ENCODE measurements at regions not wholly inside any gene's neighbourhood (a gene's known extent, or its start where the extent isn't known, plus 50 kb on each side); places are given as distances from the start of the nearest gene placed in this dataset.
"Not testable (repeated sequence)": the region's sequence is repeated elsewhere in the genome, so short reads cannot be mapped to it uniquely, and the experiment has no call there.

DNA sequence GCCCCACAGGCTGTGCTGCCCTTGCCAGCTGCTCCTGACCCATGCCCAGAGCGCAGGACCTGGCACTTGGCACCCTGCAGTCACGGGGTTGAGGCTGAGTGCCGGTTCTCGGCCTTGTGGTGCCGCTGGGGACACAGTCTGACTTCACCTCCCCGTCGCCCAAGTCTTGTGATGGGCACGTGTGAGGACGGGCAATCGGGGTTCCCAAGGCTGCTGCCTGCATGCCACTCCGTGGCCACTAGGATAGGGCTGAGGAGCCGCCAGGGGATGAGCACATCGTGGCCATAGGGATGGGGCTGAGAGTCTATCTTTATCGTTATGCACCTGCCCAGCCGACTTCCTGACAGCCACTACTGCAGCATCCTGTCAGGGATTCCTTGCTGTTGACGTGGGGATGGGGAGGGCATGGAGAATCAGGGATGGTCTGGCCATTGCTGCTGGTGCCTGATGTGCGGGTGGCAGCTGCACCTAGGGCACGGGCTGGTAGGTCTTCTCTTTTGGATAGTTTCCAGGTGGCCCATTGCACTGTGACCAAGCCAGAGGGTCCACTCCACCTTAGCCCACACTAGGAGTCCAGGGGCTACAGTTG is 243.5 kb downstream of the FOXD4L6 start:
- dilution Hi-C loops (cut with MboI; ENCODE audit: extremely low pct_ligation_motif_present, low sequenced_read_pairs); H3K9ac ChIP-seq (ENCODE audit: control insufficient read depth, extremely low read depth, insufficient read depth, low read length); H4K20me1 ChIP-seq (ENCODE audit: control insufficient read depth, extremely low read depth, insufficient read depth, low read length); H3K27ac ChIP-seq (ENCODE audit: control insufficient read depth, insufficient read depth, low read length); H3K4me2 ChIP-seq (ENCODE audit: control insufficient read depth, extremely low read depth, insufficient read depth, low read depth, low read length); DNase-seq (ENCODE audit: low read depth, low spot score); H2AFZ ChIP-seq (ENCODE audit: control insufficient read depth, low read length); H3K4me3 ChIP-seq (ENCODE audit: control insufficient read depth in 2 of 3, extremely low read depth in 1 of 3, insufficient read depth in 2 of 3, low read depth in 1 of 3, low read length in 3 of 3); FAIRE-seq; H3K36me3 ChIP-seq (ENCODE audit: control insufficient read depth in 2 of 2, extremely low read depth in 1 of 2, insufficient read depth in 2 of 2, low read length in 2 of 2); H3K9me1 ChIP-seq (ENCODE audit: control insufficient read depth, extremely low read depth, insufficient read depth, low read length); H3K27me3 ChIP-seq (ENCODE audit: control insufficient read depth, extremely low read depth, insufficient read depth, low read length); H3K4me1 ChIP-seq (ENCODE audit: control insufficient read depth, extremely low read depth, insufficient read depth, low read length); H3K79me2 ChIP-seq (ENCODE audit: control insufficient read depth, insufficient read depth, low read length): not testable (repeated sequence)
- H3K9me3 ChIP-seq (ENCODE audit: control insufficient read depth, low read depth, low read length) = peaks cover 16% of the 10 kb centered on the region

DNA sequence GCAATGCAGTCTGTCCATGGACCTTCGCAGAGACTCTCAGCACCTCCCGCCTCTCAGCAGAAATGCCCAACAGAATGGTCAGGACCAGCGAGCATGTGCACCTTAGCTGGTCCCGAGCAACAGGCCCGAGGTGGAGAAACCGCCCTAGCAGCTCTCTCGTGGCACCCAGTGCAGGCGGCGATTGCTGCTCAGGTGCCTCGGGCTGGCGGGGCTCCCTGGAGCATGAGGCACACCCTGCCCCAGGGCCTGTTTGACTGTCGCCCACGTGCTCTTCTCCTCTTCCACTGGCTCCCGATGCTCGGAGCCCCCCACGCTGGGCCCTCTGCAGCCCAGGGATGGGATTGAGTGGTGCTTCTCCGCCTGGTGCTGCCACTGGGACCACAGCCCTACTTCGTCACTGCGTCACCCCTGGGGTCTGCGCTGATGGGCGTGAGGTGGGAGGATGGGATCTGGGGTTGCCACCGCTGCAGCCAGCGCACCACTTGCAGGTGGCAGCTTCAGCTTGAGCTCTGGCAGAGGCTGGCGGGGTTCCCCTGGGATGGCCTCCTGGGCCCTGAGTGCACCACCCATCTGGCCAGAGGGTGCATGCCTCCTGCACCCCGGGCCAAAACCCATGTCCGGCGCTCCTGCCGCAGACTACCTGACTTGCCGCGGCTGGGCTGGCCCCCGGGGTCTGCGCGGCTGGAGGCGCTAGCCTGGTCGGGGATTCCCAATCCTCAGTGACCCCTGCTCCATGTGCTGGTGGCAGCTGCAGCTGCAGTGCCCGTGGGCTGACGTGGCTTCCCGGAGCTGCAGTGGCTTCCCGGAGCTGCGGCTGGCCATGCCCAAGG is 244.2 kb downstream of the FOXD4L6 start:
- dilution Hi-C loops (cut with MboI; ENCODE audit: extremely low pct_ligation_motif_present, low sequenced_read_pairs) = no loop called here
- H3K9me3 ChIP-seq (ENCODE audit: control insufficient read depth, low read depth, low read length) = peaks cover 16% of the 10 kb centered on the region
- no peaks in the 10 kb centered on the region for H3K9me1 ChIP-seq (ENCODE audit: control insufficient read depth, extremely low read depth, insufficient read depth, low read length)
- no peaks in the 10 kb centered on the region for H3K27me3 ChIP-seq (ENCODE audit: control insufficient read depth, extremely low read depth, insufficient read depth, low read length)
- TF ChIP-seq EZH2 (IDR thresholded peaks at IDR 0.05; ENCODE audit: low read length) = no peak
- TF ChIP-seq, protein P1, sequence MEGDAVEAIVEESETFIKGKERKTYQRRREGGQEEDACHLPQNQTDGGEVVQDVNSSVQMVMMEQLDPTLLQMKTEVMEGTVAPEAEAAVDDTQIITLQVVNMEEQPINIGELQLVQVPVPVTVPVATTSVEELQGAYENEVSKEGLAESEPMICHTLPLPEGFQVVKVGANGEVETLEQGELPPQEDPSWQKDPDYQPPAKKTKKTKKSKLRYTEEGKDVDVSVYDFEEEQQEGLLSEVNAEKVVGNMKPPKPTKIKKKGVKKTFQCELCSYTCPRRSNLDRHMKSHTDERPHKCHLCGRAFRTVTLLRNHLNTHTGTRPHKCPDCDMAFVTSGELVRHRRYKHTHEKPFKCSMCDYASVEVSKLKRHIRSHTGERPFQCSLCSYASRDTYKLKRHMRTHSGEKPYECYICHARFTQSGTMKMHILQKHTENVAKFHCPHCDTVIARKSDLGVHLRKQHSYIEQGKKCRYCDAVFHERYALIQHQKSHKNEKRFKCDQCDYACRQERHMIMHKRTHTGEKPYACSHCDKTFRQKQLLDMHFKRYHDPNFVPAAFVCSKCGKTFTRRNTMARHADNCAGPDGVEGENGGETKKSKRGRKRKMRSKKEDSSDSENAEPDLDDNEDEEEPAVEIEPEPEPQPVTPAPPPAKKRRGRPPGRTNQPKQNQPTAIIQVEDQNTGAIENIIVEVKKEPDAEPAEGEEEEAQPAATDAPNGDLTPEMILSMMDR (optimal IDR thresholded peaks at IDR 0.05 in 1 of 3, IDR thresholded peaks at IDR 0.05 in 1 of 3, conservative IDR thresholded peaks at IDR 0.05 in 1 of 3; ENCODE audit: extremely low read depth in 1 of 3, insufficient read depth in 2 of 3, low read length in 3 of 3) = no peak
- no peaks in the 10 kb centered on the region for H3K36me3 ChIP-seq (ENCODE audit: control insufficient read depth in 2 of 2, extremely low read depth in 1 of 2, insufficient read depth in 2 of 2, low read length in 2 of 2)
- H3K4me3 ChIP-seq (ENCODE audit: control insufficient read depth in 2 of 3, extremely low read depth in 1 of 3, insufficient read depth in 2 of 3, low read depth in 1 of 3, low read length in 3 of 3) = no peak overlapping the region
- no peaks in the 10 kb centered on the region for H3K79me2 ChIP-seq (ENCODE audit: control insufficient read depth, insufficient read depth, low read length)
- DNase-seq (ENCODE audit: low read depth, low spot score) (no peak), FAIRE-seq (no peak)
- H3K4me1 ChIP-seq (ENCODE audit: control insufficient read depth, extremely low read depth, insufficient read depth, low read length) = no peaks in the 10 kb centered on the region
- no peak overlapping the region for H3K4me2 ChIP-seq (ENCODE audit: control insufficient read depth, extremely low read depth, insufficient read depth, low read depth, low read length)
- no peaks in the 10 kb centered on the region for H4K20me1 ChIP-seq (ENCODE audit: control insufficient read depth, extremely low read depth, insufficient read depth, low read length)
- H3K9ac ChIP-seq (ENCODE audit: control insufficient read depth, extremely low read depth, insufficient read depth, low read length) = no peak overlapping the region
- no peak overlapping the region for H3K27ac ChIP-seq (ENCODE audit: control insufficient read depth, insufficient read depth, low read length)
- no peak overlapping the region for H2AFZ ChIP-seq (ENCODE audit: control insufficient read depth, low read length)

DNA sequence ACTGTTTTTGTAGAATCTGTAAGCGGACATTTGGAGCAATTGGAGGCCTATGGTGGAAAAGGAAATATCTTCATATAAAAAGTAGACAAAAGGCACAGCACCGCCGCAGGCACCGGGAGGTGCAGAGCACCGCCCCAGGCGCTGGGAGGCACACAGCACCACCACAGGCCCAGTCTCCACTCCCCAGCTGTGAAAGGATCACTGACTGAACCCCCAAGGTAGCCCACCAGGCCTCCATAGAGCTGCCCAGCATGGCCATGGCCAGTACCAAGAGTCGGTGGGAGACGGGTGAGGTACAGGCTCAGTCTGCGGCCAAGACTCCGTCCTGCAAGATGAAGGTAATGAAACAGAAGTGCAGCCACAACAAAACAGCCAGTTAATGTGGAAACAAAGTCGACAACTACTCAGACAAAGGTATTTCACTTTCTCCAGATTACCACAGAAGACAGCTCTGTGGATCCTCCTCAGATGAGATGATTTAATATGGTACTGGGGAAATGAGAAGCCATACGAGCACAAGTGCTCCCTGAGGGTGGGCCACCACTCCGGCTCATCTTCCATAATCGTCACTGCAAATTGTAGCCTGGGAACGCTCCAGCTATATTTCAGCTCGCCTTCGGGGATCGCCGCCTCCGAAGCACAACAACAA is 244.9 kb downstream of the FOXD4L6 start:
- dilution Hi-C loops (cut with MboI; ENCODE audit: extremely low pct_ligation_motif_present, low sequenced_read_pairs); H3K4me1 ChIP-seq (ENCODE audit: control insufficient read depth, extremely low read depth, insufficient read depth, low read length); H3K79me2 ChIP-seq (ENCODE audit: control insufficient read depth, insufficient read depth, low read length); H3K4me3 ChIP-seq (ENCODE audit: control insufficient read depth in 2 of 3, extremely low read depth in 1 of 3, insufficient read depth in 2 of 3, low read depth in 1 of 3, low read length in 3 of 3); H3K9ac ChIP-seq (ENCODE audit: control insufficient read depth, extremely low read depth, insufficient read depth, low read length); H3K4me2 ChIP-seq (ENCODE audit: control insufficient read depth, extremely low read depth, insufficient read depth, low read depth, low read length); DNase-seq (ENCODE audit: low read depth, low spot score); FAIRE-seq; H3K36me3 ChIP-seq (ENCODE audit: control insufficient read depth in 2 of 2, extremely low read depth in 1 of 2, insufficient read depth in 2 of 2, low read length in 2 of 2); H2AFZ ChIP-seq (ENCODE audit: control insufficient read depth, low read length); H3K27ac ChIP-seq (ENCODE audit: control insufficient read depth, insufficient read depth, low read length); H3K9me1 ChIP-seq (ENCODE audit: control insufficient read depth, extremely low read depth, insufficient read depth, low read length); H4K20me1 ChIP-seq (ENCODE audit: control insufficient read depth, extremely low read depth, insufficient read depth, low read length); H3K27me3 ChIP-seq (ENCODE audit: control insufficient read depth, extremely low read depth, insufficient read depth, low read length): not testable (repeated sequence)
- H3K9me3 ChIP-seq (ENCODE audit: control insufficient read depth, low read depth, low read length) = peaks cover 16% of the 10 kb centered on the region

DNA sequence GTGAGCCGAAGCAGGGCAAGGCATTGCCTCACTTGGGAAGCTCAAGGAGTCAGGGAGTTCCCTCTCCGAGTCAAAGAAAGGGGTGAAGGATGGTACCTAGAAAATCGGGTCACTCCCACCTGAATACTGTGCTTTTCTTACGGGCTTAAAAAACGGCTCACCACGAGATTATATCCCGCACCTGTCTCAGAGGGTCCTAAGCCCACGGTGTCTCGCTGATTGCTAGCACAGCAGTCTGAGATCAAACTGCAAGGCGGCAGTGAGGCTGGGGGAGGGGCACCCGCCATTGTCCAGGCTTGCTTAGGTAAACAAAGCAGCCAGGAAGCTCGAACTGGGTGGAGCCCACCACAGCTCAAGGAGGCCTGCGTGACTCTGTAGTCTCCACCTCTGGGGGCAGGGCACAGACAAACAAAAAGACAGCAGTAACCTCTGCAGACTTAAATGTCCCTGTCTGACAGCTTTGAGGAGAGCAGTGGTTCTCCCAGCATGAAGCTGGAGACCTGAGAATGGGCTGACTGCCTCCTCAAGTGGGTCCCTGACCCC is 254.7 kb downstream of the FOXD4L6 start:
- H3K4me2 ChIP-seq (ENCODE audit: control insufficient read depth, extremely low read depth, insufficient read depth, low read depth, low read length); dilution Hi-C loops (cut with MboI; ENCODE audit: extremely low pct_ligation_motif_present, low sequenced_read_pairs); H3K9me3 ChIP-seq (ENCODE audit: control insufficient read depth, low read depth, low read length); H3K27me3 ChIP-seq (ENCODE audit: control insufficient read depth, extremely low read depth, insufficient read depth, low read length); H3K9me1 ChIP-seq (ENCODE audit: control insufficient read depth, extremely low read depth, insufficient read depth, low read length); H3K79me2 ChIP-seq (ENCODE audit: control insufficient read depth, insufficient read depth, low read length); H3K27ac ChIP-seq (ENCODE audit: control insufficient read depth, insufficient read depth, low read length); H3K36me3 ChIP-seq (ENCODE audit: control insufficient read depth in 2 of 2, extremely low read depth in 1 of 2, insufficient read depth in 2 of 2, low read length in 2 of 2); H4K20me1 ChIP-seq (ENCODE audit: control insufficient read depth, extremely low read depth, insufficient read depth, low read length); H2AFZ ChIP-seq (ENCODE audit: control insufficient read depth, low read length); FAIRE-seq; H3K4me1 ChIP-seq (ENCODE audit: control insufficient read depth, extremely low read depth, insufficient read depth, low read length); DNase-seq (ENCODE audit: low read depth, low spot score); H3K9ac ChIP-seq (ENCODE audit: control insufficient read depth, extremely low read depth, insufficient read depth, low read length); H3K4me3 ChIP-seq (ENCODE audit: control insufficient read depth in 2 of 3, extremely low read depth in 1 of 3, insufficient read depth in 2 of 3, low read depth in 1 of 3, low read length in 3 of 3): not testable (repeated sequence)
